Hepatocyte (in vitro differentiated cells): ENCODE measurements at regions not wholly inside any gene's neighbourhood (a gene's known extent, or its start where the extent isn't known, plus 50 kb on each side); places are given as distances from the start of the nearest gene placed in this dataset.
"Not testable (repeated sequence)": the region's sequence is repeated elsewhere in the genome, so short reads cannot be mapped to it uniquely, and the experiment has no call there.

Experiments
- DNase-seq: peaks from one replicate; pipeline ENCODE4 v3.0.0-alpha.2; 2016; ENCODE audit warnings: low spot score
- H2AFZ ChIP-seq: fragments of 200-600 bp; sonication (generic); 2 replicates; pipeline ENCODE4 v1.6.0; 2016; ENCODE audit warnings: antibody characterized with exemption, mild to moderate bottlenecking
- H3K27ac ChIP-seq: fragments of 200-600 bp; sonication (generic); 2 replicates; pipeline ENCODE4 v1.5.1; 2016; ENCODE audit warnings: mild to moderate bottlenecking
- H3K27me3 ChIP-seq: fragments of 200-600 bp; sonication (generic); 2 replicates; pipeline ENCODE4 v1.6.1; 2016
- H3K36me3 ChIP-seq: fragments of 200-600 bp; sonication (generic); replicated peaks from 2 replicates; pipeline ENCODE4 v1.5.1; 2016; ENCODE audit warnings: low read depth; ENCODE audit not compliant: insufficient read depth
- H3K4me1 ChIP-seq: fragments of 200-600 bp; sonication (generic); 2 replicates; pipeline ENCODE4 v1.5.1; 2016; ENCODE audit warnings: mild to moderate bottlenecking, moderate library complexity; ENCODE audit not compliant: insufficient read depth
- H3K4me2 ChIP-seq: fragments of 200-600 bp; sonication (generic); 2 replicates; pipeline ENCODE4 v1.6.0; 2016
- H3K4me3 ChIP-seq: fragments of 200-600 bp; sonication (generic); 2 replicates; pipeline ENCODE4 v1.5.1; 2016; ENCODE audit warnings: mild to moderate bottlenecking
- H3K79me2 ChIP-seq: fragments of 200-600 bp; sonication (generic); 2 replicates; pipeline ENCODE4 v1.6.0; 2017; ENCODE audit warnings: mild to moderate bottlenecking
- H3K9me2 ChIP-seq: fragments of 200-600 bp; sonication (generic); replicated peaks from 2 replicates; pipeline ENCODE4 v1.6.0; 2017; ENCODE audit warnings: mild to moderate bottlenecking; ENCODE audit not compliant: insufficient read depth
- H3K9me3 ChIP-seq: fragments of 200-600 bp; sonication (generic); 2 replicates; pipeline ENCODE4 v1.5.1; 2016; ENCODE audit warnings: low read depth, mild to moderate bottlenecking
- H4K20me1 ChIP-seq: fragments of 200-600 bp; sonication (generic); 2 replicates; pipeline ENCODE4 v1.6.0; 2016; ENCODE audit warnings: mild to moderate bottlenecking; ENCODE audit not compliant: insufficient read depth, poor library complexity, severe bottlenecking
- EZH2 ChIP-seq: fragments of 200-600 bp; sonication (generic); IDR thresholded peaks from 2 replicates; pipeline ENCODE4 v1.6.1; 2016; ENCODE audit warnings: antibody characterized with exemption, mild to moderate bottlenecking, borderline replicate concordance
- EZH2phosphoT487 ChIP-seq: fragments of 200-600 bp; sonication (generic); IDR thresholded peaks from one replicate; pipeline ENCODE4 v1.6.1; 2018; ENCODE audit warnings: antibody characterized with exemption, mild to moderate bottlenecking, low read depth, moderate library complexity; ENCODE audit not compliant: unreplicated experiment, severe bottlenecking
- WGBS: methylation state at CpG from one replicate; pipeline ENCODE4 v1.1.6; 2016; ENCODE audit warnings: low lambda C conversion rate; ENCODE audit errors: missing lambda C conversion rate; 5-methylcytosine and 5-hydroxymethylcytosine counted together
- TF ChIP-seq, protein P1 (sequence below): fragments of 200-600 bp; sonication (generic); IDR thresholded peaks from 2 replicates; pipeline ENCODE4 v1.5.1; 2016; ENCODE audit warnings: antibody characterized with exemption, mild to moderate bottlenecking; ENCODE audit not compliant: poor library complexity

DNA sequence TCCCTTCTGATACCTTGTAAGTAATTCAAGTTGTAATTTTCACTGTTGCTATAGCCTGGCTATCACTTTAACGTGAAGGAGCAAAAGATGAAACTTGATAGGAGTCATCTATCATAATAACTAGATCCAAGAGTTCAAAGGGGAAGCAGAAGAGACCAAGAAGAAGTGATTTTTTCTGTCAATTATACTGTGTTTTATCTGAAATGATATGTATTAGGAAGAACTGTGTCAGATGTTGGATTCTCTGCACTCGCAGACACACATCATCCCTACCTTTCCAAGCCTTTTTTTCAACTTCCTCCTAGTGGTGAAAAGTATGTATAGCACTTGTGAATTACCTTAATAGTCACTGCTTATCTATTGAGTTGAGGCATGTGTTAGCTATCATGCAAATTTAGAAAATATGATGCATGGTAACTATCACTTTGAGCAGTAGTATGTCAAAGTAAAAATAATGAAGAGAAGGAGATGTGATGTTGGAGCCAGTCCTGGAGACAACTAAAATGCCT is 864.2 kb downstream of the PRIM2 start:
- not testable (repeated sequence) for H3K4me2 ChIP-seq, H3K9me2 ChIP-seq, H3K4me1 ChIP-seq, H3K36me3 ChIP-seq, H3K79me2 ChIP-seq, DNase-seq, H3K9me3 ChIP-seq, H2AFZ ChIP-seq, H4K20me1 ChIP-seq, H3K4me3 ChIP-seq, H3K27me3 ChIP-seq, H3K27ac ChIP-seq
- 64% methylated on average over 2 of the region's 2 CpGs for WGBS

DNA sequence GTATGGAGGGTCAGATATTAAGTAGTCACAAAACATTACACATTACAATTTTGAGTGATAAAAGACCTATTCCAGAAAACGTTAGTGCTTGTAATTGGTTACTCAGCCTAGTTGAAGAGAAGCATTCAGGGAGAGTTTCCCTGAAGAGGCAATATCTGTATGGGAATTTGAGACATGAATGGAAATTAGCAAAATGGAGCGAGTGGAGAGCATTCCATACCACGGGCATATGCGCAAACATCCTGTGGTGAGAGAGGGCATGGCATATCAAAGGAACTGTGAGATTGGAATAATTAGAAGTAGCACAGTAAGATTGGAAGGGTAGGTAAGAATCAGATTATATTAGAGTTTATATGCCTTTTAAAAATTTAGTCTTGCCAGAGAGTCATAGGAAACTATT is 867.9 kb downstream of the PRIM2 start:
- not testable (repeated sequence) for H3K9me3 ChIP-seq, H3K27ac ChIP-seq, H3K4me3 ChIP-seq, H3K9me2 ChIP-seq, H3K27me3 ChIP-seq, H4K20me1 ChIP-seq, H3K36me3 ChIP-seq, H3K4me2 ChIP-seq, H3K79me2 ChIP-seq, H3K4me1 ChIP-seq, H2AFZ ChIP-seq, DNase-seq
- 74% methylated on average over 4 of the region's 4 CpGs for WGBS

DNA sequence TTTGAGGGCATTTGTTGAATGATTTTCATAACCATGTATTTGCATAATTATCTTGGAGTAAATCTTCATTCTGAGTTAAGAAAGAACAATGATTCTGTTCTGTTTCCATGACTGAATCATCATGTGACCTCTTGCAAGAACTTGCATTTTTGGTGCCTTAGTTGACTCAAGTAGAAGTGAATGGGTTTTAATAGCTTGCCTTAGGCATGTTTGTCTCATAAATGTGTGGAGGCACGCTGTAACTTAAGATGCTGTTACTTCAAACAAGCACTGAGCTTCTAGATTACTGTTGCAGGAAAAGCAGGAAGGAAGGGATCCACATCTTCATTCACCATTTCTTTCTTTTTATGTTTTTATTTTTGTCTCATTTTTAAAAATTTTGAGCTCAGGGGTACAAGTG is 875.8 kb downstream of the PRIM2 start:
- not testable (repeated sequence) for H3K36me3 ChIP-seq, H3K4me2 ChIP-seq, H4K20me1 ChIP-seq, H2AFZ ChIP-seq, H3K4me3 ChIP-seq, H3K27ac ChIP-seq, H3K4me1 ChIP-seq, H3K9me2 ChIP-seq, DNase-seq, H3K9me3 ChIP-seq, H3K79me2 ChIP-seq, H3K27me3 ChIP-seq
- WGBS = 14% methylated on average over 1 of the region's 1 CpG

DNA sequence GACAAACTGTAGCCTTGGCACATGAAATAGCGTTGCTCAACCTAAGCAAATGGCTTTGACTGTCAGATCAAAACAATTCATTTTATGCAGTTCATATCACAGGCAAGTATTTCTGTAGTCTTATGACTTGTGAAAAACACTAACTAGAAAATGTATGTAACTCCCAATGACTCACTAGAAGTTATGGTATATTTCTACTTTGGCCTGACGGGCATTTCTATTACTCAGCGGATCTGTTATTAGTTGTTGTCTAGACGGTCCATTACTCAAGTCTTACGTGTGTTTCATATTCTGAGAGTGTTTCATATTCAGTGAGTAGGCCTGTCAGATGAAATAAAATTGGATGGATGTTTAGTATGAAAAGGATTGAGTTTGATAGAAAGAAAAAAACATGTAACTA is 880.9 kb downstream of the PRIM2 start:
- Histone ChIP-seq H3K4me3 (no peak overlapping the region), H3K36me3 (no peaks in the 10 kb centered on the region), H3K27me3 (no peaks in the 10 kb centered on the region), H3K4me2 (no peak overlapping the region), H3K27ac (no peak overlapping the region), H3K79me2 (no peaks in the 10 kb centered on the region), H2AFZ (no peak overlapping the region), H3K9me2 (no peaks in the 10 kb centered on the region), H3K9me3 (no peaks in the 10 kb centered on the region), H3K4me1 (no peaks in the 10 kb centered on the region), H4K20me1 (no peaks in the 10 kb centered on the region)
- TF ChIP-seq EZH2 (no peak), EZH2phosphoT487 (no peak)
- TF ChIP-seq, protein P1, sequence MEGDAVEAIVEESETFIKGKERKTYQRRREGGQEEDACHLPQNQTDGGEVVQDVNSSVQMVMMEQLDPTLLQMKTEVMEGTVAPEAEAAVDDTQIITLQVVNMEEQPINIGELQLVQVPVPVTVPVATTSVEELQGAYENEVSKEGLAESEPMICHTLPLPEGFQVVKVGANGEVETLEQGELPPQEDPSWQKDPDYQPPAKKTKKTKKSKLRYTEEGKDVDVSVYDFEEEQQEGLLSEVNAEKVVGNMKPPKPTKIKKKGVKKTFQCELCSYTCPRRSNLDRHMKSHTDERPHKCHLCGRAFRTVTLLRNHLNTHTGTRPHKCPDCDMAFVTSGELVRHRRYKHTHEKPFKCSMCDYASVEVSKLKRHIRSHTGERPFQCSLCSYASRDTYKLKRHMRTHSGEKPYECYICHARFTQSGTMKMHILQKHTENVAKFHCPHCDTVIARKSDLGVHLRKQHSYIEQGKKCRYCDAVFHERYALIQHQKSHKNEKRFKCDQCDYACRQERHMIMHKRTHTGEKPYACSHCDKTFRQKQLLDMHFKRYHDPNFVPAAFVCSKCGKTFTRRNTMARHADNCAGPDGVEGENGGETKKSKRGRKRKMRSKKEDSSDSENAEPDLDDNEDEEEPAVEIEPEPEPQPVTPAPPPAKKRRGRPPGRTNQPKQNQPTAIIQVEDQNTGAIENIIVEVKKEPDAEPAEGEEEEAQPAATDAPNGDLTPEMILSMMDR = no peak
- WGBS = 55% methylated on average over 5 of the region's 5 CpGs
- no peak for DNase-seq

DNA sequence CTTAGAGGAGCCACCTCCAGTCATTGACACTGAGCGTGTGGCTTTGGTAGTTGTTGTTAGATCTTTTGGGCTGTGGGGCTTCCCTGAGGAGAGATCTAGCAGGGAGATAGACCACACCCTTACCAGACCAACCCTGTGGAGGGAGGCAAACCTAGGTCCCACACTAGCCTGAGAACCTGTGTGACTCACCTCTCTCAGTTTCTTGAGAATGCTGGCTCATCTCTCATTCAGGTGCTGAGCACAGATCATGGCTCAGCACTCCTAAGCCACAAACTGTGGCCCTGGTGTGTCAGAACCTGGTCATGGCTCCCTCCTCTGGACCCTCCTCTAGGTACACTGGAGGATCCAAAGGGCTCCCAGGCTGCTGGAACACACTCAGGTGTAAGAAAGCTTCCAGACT is 919.7 kb downstream of the PRIM2 start:
- H3K27me3 ChIP-seq, H3K79me2 ChIP-seq, H3K4me2 ChIP-seq, H3K4me1 ChIP-seq, H3K4me3 ChIP-seq, H3K36me3 ChIP-seq, H4K20me1 ChIP-seq, H3K9me3 ChIP-seq, H3K27ac ChIP-seq, H3K9me2 ChIP-seq, DNase-seq, H2AFZ ChIP-seq: not testable (repeated sequence)
- 94% methylated on average over 1 of the region's 1 CpG for WGBS

DNA sequence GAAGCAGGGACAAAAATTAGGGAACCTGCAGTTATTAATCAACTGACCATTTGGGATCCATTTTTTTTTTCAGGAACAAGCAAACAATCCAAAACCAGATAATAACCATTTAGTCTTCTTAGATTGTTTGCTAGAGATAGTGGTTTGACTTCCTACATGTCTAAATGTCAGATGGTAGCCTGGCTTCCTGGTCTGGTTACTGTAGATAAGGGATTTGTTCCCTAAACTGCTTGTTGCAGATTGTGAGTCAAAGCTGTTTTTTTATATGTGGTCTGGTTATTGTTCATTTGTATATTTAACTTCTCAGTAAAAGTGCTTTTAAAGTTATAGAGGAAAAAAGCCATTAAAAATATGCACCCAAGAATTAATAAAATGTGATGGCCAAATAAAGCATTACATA is 921.0 kb downstream of the PRIM2 start:
- H3K36me3 ChIP-seq, H3K79me2 ChIP-seq, H3K9me2 ChIP-seq, H2AFZ ChIP-seq, H3K4me1 ChIP-seq, H3K27me3 ChIP-seq, H3K27ac ChIP-seq, H3K4me3 ChIP-seq, DNase-seq, H3K9me3 ChIP-seq, H4K20me1 ChIP-seq, H3K4me2 ChIP-seq: not testable (repeated sequence)

DNA sequence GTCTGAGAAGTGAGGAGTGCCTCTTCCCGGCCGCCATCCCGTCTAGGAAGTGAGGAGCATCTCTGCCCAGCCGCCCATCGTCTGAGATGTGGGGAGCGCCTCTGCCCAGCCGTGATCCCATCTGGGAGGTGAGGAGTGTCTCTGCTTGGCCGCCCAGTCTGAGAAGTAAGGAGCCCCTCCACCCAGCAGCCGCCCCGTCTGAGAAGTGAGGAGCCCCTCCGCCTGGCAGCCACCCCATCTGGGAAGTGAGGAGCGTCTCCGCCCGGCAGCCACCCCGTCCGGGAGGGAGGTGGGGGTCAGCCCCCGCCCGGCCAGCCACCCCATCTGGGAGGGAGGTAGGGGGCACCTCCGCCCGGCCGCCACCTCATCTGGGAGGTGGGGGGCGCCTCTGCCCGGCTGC is 940.2 kb downstream of the PRIM2 start:
- not testable (repeated sequence) for H3K4me3 ChIP-seq
- WGBS = 94% methylated on average over 7 of the region's 23 CpGs

More for the DNA sequence above, 940.2 kb downstream of the PRIM2 start:
- not testable (repeated sequence) for H4K20me1 ChIP-seq, H2AFZ ChIP-seq, H3K4me1 ChIP-seq, H3K27ac ChIP-seq, H3K27me3 ChIP-seq, H3K79me2 ChIP-seq, H3K9me3 ChIP-seq, DNase-seq, H3K36me3 ChIP-seq, H3K9me2 ChIP-seq, H3K4me2 ChIP-seq
